ENCODE measurements at regions not wholly inside any gene's neighbourhood (a gene's known extent, or its start where the extent isn't known, plus 50 kb on each side); places are given as distances from the start of the nearest gene placed in this dataset.
"Not testable (repeated sequence)": the region's sequence is repeated elsewhere in the genome, so short reads cannot be mapped to it uniquely, and the experiment has no call there.

DNA sequence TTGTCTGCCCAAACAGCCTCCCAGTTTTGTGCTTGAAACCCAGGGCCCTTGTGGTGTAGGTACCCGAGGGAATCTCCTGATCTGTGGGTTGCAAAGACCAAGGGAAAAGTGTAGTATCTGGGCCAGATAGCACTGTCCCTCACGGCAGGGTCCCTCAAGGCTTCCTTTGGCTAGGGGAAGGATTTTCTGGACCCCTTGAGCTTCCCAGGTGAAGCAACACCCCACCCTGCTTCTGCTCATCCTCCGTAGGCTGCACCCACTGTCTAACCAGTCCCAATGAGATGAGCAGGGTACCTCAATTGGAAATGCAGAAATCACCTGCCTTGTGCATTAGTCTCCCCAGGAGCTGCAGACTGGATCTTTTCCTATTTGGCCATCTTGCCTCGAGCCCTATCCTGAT is 791.8 kb upstream of the MANEA start (continued):
- TF ChIP-seq ZNF18 (CRISPR knock-in tag; IDR thresholded peaks at IDR 0.05; ENCODE audit: insufficient replicate concordance) (no peak), POLR2AphosphoS2 (IDR thresholded peaks at IDR 0.05; ENCODE audit: low read depth, low read length) (no peak), GTF3A (CRISPR knock-in tag; conservative IDR thresholded peaks at IDR 0.05) (no peak), CHCHD3 (CRISPR knock-in tag; IDR thresholded peaks at IDR 0.05) (no peak), ZNF44 (CRISPR knock-in tag; IDR thresholded peaks at IDR 0.05) (no peak), ZNF557 (CRISPR knock-in tag; IDR thresholded peaks at IDR 0.05) (no peak), SUZ12 (IDR thresholded peaks at IDR 0.05; ENCODE audit: low read depth, low read length) (no peak), ZNF672 (CRISPR knock-in tag; IDR thresholded peaks at IDR 0.05) (no peak), ZNF12 (CRISPR knock-in tag; IDR thresholded peaks at IDR 0.05) (no peak), ZFYVE20 (CRISPR knock-in tag; IDR thresholded peaks at IDR 0.05; ENCODE audit: borderline replicate concordance, low read depth) (no peak), PHB2 (IDR thresholded peaks at IDR 0.05; ENCODE audit: partially characterized antibody) (no peak), ETV6 (CRISPR knock-in tag; conservative IDR thresholded peaks at IDR 0.05) (no peak), SNAI1 (CRISPR knock-in tag; IDR thresholded peaks at IDR 0.05; ENCODE audit: borderline replicate concordance) (no peak), ZIK1 (CRISPR knock-in tag; IDR thresholded peaks at IDR 0.05; ENCODE audit: borderline replicate concordance, low read depth) (no peak), POLR2A (IDR thresholded peaks at IDR 0.05; ENCODE audit: insufficient read depth in 1 of 2, low read depth in 2 of 2, low read length in 2 of 2) (no peak), ZNF746 (CRISPR knock-in tag; IDR thresholded peaks at IDR 0.05) (no peak)

GRCh38 chr6:94785081-94785480 is 792.3 kb upstream of the MANEA start:
- H3K36me3 ChIP-seq (replicated peaks in 1 of 2; ENCODE audit: control insufficient read depth in 1 of 2, insufficient read depth in 2 of 2, low read length in 2 of 2); POLR2A ChIA-PET; H4K20me1 ChIP-seq (ENCODE audit: insufficient read depth, low read length); H3K27ac ChIP-seq (ENCODE audit: extremely low read length, insufficient read depth, low read length); in situ Hi-C loops (cut with HindIII; ENCODE audit: extremely low pct_ligation_motif_present, low pct_unique_long_range_greater_than_20kb); H3K9me3 ChIP-seq (ENCODE audit: low read length); H3K27me3 ChIP-seq (ENCODE audit: control insufficient read depth in 1 of 2, insufficient read depth in 2 of 2, low read length in 2 of 2); BruUV-seq (replicated peaks); intact Hi-C loops (cut with micrococcal nuclease; ENCODE audit: unreplicated experiment); H3K79me2 ChIP-seq (ENCODE audit: insufficient read depth, low read length); CTCF ChIA-PET (ENCODE audit: low intra/inter-chr PET ratio, low total read pairs); H3K9ac ChIP-seq (ENCODE audit: insufficient read depth, low read depth, low read length); TF ChIP-seq FOXA1 (IDR thresholded peaks at IDR 0.05): not testable (repeated sequence)
- ATAC-seq (peak; percentile 97), DNase-seq (ENCODE audit: low spot score) (peak; percentile 68), FAIRE-seq (peak; percentile 34)
- peaks cover 14% of the 10 kb centered on the region for H3K4me1 ChIP-seq (ENCODE audit: insufficient read depth, low read length)
- peak overlapping the region; percentile 75 for H3K4me2 ChIP-seq (ENCODE audit: low read depth, low read length)
- H3K4me3 ChIP-seq (replicated peaks in 1 of 3; ENCODE audit: insufficient read depth in 1 of 3, low read depth in 2 of 3, low read length in 3 of 3): peak overlapping the region; percentile 6 to 43 (median 21); a peak in 4 of 6 replicates
- peak overlapping the region; percentile 33 for H2AFZ ChIP-seq (ENCODE audit: low read length)
- no CpG with 5 or more reads among the region's 2 CpGs for WGBS (ENCODE audit: low lambda C conversion rate)
- TF ChIP-seq PAXIP1 (CRISPR knock-in tag; conservative IDR thresholded peaks at IDR 0.05): peak; percentile 30; the same call in 1 of the 2 replicates
- TF ChIP-seq SP5 (CRISPR knock-in tag; IDR thresholded peaks at IDR 0.05; ENCODE audit: borderline replicate concordance, low read depth): peak; percentile 27; the same call in 1 of the 2 replicates
- TF ChIP-seq ELF3 (CRISPR knock-in tag; IDR thresholded peaks at IDR 0.05): peak; percentile 92
- peak; percentile 70 for TF ChIP-seq ZNF644 (CRISPR knock-in tag; IDR thresholded peaks at IDR 0.05; ENCODE audit: low read depth)
- TF ChIP-seq FOXA3 (CRISPR knock-in tag; IDR thresholded peaks at IDR 0.05): peak; percentile 77
- peak; percentile 72 for TF ChIP-seq FOXA1 (CRISPR knock-in tag; IDR thresholded peaks at IDR 0.05)
- TF ChIP-seq YY1 (IDR thresholded peaks at IDR 0.05; ENCODE audit: insufficient read depth, insufficient replicate concordance, low read depth, low read length): peak; percentile 37

All from HepG2 (cell line).